ENCODE measurements at regions not wholly inside any gene's neighbourhood (a gene's known extent, or its start where the extent isn't known, plus 50 kb on each side); places are given as distances from the start of the nearest gene placed in this dataset.
A peak's percentile ranks its signal among the peaks of the same experiment; 100 is the strongest.

DNA sequence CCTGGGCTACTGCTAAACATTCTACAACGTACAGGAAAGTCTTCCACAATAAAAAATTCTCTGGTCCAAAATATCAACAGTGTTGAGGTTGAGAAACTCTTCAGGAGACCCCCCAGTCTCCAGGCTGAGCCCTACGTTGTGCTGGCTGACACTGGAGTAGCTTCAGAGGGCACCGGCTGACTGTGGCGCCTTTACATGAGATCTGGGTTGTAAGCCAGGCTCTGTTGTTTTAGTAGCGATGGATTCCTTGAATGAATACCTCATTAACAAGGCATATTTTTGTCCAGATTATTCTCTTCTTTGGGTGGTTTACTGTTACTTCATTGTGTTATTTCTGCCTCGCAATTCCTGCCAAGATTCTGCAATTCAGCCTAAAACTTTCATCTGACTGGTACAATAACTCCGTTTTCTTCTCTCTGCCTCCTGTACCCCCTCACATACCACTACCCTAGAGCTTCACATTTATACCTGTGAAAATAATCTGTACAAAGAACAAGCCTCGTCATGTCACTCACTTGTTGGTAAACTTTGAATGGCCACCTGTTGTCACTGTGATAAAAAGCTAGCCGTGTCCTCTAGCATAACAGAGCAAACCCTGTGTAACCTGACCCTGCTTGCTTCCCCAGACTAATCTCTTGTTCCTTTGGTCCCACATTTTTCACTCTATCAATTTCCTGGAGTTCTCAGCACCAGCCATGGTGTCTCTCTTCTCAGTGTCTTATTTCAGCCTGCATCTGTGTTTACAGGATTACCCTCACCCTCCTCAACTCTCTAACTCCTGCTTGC, 1476.1 kb upstream of the TENM3 start:
- H3K4me3 ChIP-seq (ENCODE audit: low read length) = peak overlapping the region; percentile 47
- H3K27ac ChIP-seq (ENCODE audit: low read length) = no peak overlapping the region
- no peak overlapping the region for H3K9ac ChIP-seq (ENCODE audit: low read depth, low read length)
- H3K4me1 ChIP-seq (ENCODE audit: insufficient read depth, low read length) = peaks cover 13% of the 10 kb centered on the region
- H3K27me3 ChIP-seq (ENCODE audit: insufficient read depth, low read length) = no peaks in the 10 kb centered on the region
- H3K36me3 ChIP-seq (ENCODE audit: insufficient read depth, low read depth, low read length) = no peaks in the 10 kb centered on the region
- H3K9me3 ChIP-seq (ENCODE audit: insufficient read depth, low read depth, low read length) = peaks cover 18% of the 10 kb centered on the region; the same call in 1 of the 2 replicates

DNA sequence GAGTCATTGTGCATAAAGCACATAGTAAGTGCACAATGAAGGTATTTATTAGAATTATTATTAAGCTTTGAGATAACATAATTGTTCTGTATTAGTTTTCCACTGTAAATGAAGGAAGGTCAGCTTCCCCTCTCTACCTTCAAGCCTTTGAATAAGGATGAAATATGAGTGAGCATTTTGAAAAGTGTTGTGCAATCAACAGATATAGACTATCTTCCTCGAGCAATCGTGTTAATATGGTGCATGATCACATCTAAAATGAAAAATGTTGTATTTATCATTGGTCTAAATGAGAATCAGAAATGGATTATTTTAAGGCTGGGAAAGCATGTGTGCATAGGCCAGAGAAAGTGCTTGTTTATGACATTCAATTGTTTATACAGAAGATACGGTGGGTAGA, 1474.6 kb upstream of the TENM3 start:
- Histone ChIP-seq H3K27ac (ENCODE audit: low read length) (no peak overlapping the region), H3K9me3 (ENCODE audit: insufficient read depth, low read depth, low read length) (peaks cover 18% of the 10 kb centered on the region; the same call in 1 of the 2 replicates), H3K4me1 (ENCODE audit: insufficient read depth, low read length) (peaks cover 13% of the 10 kb centered on the region), H3K36me3 (ENCODE audit: insufficient read depth, low read depth, low read length) (no peaks in the 10 kb centered on the region), H3K27me3 (ENCODE audit: insufficient read depth, low read length) (no peaks in the 10 kb centered on the region), H3K9ac (ENCODE audit: low read depth, low read length) (no peak overlapping the region), H3K4me3 (ENCODE audit: low read length) (no peak overlapping the region)

DNA sequence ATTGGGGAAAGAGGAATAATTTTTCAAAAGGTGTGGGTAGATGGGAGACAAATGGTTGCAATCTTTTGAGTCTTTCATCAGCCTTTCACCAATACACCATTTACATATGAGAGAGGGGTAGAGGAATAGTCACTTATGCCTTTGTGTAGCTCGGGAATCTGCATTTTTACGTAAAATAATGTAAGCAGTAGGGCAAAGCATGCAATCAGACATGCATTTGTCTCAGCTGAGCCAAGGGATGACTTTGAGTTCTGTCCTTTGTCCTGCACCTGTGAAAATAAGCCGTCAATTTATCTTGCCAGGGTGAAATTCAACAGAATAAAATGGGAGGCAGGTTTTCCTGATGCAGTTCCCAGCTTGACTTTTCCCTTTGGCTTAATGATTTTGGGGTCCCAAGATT, 1473.4 kb upstream of the TENM3 start:
- Histone ChIP-seq H3K4me1 (ENCODE audit: insufficient read depth, low read length) (peaks cover 13% of the 10 kb centered on the region), H3K4me3 (ENCODE audit: low read length) (no peak overlapping the region), H3K9ac (ENCODE audit: low read depth, low read length) (no peak overlapping the region), H3K36me3 (ENCODE audit: insufficient read depth, low read depth, low read length) (no peaks in the 10 kb centered on the region), H3K9me3 (ENCODE audit: insufficient read depth, low read depth, low read length) (peaks cover 18% of the 10 kb centered on the region; the same call in 1 of the 2 replicates), H3K27ac (ENCODE audit: low read length) (no peak overlapping the region), H3K27me3 (ENCODE audit: insufficient read depth, low read length) (no peaks in the 10 kb centered on the region)

DNA sequence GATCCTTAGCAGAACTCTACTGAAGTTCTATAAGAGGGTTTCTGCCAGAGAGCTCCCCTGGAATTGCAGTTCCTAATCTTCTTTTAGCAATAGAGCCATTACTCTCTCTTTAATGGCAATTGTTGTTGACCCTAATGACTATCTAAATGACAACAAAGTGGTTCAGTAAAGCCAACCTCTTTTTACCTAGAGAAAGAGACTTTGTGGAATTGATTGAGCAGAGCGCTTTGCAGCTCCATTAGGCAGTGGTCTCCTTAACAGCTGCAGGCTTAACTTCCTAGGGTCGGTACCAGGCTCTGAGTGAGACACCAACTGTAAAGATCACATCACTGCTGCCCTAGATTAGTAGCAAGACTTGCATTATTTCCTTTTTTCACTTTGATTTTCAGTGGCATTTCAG, 1472.9 kb upstream of the TENM3 start:
- Histone ChIP-seq H3K4me3 (ENCODE audit: low read length) (no peak overlapping the region), H3K27ac (ENCODE audit: low read length) (no peak overlapping the region), H3K36me3 (ENCODE audit: insufficient read depth, low read depth, low read length) (no peaks in the 10 kb centered on the region), H3K27me3 (ENCODE audit: insufficient read depth, low read length) (no peaks in the 10 kb centered on the region), H3K4me1 (ENCODE audit: insufficient read depth, low read length) (peaks cover 13% of the 10 kb centered on the region), H3K9me3 (ENCODE audit: insufficient read depth, low read depth, low read length) (peaks cover 18% of the 10 kb centered on the region; the same call in 1 of the 2 replicates), H3K9ac (ENCODE audit: low read depth, low read length) (no peak overlapping the region)

DNA sequence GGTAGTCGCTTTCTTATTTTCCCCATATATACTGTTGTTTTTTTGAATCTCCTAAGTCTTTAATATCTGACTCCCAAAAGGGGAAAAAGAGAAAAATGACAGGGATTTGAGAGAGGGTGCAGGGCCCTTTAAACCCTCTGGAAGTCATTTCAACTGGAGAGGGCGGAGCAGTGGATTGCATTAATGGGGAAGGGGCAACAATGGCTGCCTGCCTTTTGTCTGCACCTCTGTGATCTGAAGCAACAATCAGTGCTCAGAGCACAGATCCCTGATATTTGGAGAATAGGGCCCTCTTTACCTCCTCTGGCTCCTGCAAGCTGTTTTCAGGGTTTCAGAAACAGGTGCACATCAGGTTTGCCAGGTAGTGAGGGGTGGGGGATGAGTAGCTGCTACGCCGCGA, 1458.3 kb upstream of the TENM3 start:
- Histone ChIP-seq H3K4me1 (ENCODE audit: insufficient read depth, low read length) (no peaks in the 10 kb centered on the region), H3K27me3 (ENCODE audit: insufficient read depth, low read length) (no peaks in the 10 kb centered on the region), H3K9ac (ENCODE audit: low read depth, low read length) (no peak overlapping the region), H3K27ac (ENCODE audit: low read length) (no peak overlapping the region), H3K4me3 (ENCODE audit: low read length) (no peak overlapping the region), H3K9me3 (ENCODE audit: insufficient read depth, low read depth, low read length) (no peaks in the 10 kb centered on the region), H3K36me3 (ENCODE audit: insufficient read depth, low read depth, low read length) (no peaks in the 10 kb centered on the region)

DNA sequence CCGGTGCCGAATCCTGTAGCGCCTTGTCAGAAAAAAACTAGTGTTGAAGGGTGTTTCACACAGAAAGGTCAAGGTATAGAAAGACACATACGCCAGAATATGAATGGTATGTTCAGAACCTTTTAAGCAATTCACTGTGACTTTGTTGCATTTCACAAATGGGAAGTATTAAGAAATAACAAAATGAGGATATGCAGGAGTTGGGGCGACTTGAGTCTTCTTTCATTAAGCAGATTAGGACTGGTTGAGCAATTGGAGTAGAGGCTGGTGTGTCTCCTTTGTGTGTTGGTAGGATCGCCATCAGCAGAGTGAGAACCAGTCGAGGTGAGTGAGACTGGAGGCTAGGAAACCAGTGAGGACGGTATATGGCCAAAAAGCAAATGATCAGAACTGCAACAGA, 1454.5 kb upstream of the TENM3 start:
- Histone ChIP-seq H3K4me1 (ENCODE audit: insufficient read depth, low read length) (peaks cover 7% of the 10 kb centered on the region; the same call in 1 of the 2 replicates), H3K9ac (ENCODE audit: low read depth, low read length) (no peak overlapping the region), H3K27ac (ENCODE audit: low read length) (no peak overlapping the region), H3K36me3 (ENCODE audit: insufficient read depth, low read depth, low read length) (no peaks in the 10 kb centered on the region), H3K9me3 (ENCODE audit: insufficient read depth, low read depth, low read length) (no peaks in the 10 kb centered on the region), H3K27me3 (ENCODE audit: insufficient read depth, low read length) (no peaks in the 10 kb centered on the region), H3K4me3 (ENCODE audit: low read length) (no peak overlapping the region)

DNA sequence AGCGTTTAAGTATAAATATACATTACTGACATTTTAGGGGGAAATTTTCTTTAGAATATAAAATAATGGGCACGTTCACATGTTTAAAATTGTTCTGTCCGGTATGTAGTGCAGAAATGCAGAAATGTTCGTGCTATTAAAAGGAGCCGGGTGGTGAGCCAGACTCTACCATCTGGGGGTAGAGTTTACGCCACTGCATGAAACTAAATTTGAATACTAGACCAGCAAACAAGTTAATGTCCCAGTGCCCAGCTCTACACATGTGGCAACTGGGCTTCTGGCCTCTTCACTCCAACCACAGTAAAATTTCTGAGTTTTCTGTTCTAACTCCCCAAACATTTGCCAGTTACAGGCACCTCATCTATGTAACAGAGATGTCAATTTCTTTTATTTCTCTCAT, 1453.3 kb upstream of the TENM3 start:
- Histone ChIP-seq H3K27ac (ENCODE audit: low read length) (no peak overlapping the region), H3K4me3 (ENCODE audit: low read length) (no peak overlapping the region), H3K9ac (ENCODE audit: low read depth, low read length) (no peak overlapping the region), H3K4me1 (ENCODE audit: insufficient read depth, low read length) (peaks cover 7% of the 10 kb centered on the region; the same call in 1 of the 2 replicates), H3K27me3 (ENCODE audit: insufficient read depth, low read length) (no peaks in the 10 kb centered on the region), H3K36me3 (ENCODE audit: insufficient read depth, low read depth, low read length) (no peaks in the 10 kb centered on the region), H3K9me3 (ENCODE audit: insufficient read depth, low read depth, low read length) (no peaks in the 10 kb centered on the region)

DNA sequence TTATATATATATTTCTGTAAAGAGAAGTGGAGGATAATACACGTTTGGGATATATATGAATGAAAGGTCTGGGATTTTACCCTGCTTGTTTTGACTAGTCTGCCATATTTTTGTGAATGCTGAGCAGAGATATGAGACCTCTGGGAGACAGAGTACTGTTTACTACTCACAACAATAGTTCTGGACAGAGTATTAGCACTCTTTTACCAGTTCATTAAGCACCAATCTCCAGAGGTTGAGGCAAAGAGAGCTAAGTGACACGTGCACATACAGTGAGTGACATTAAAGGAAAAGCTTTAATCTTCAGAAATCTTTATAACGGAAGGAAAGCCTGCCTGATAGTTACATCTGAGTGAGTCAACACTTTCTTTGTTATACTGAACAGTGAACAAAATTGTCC, 1452.7 kb upstream of the TENM3 start:
- no peaks in the 10 kb centered on the region for H3K36me3 ChIP-seq (ENCODE audit: insufficient read depth, low read depth, low read length)
- no peak overlapping the region for H3K4me3 ChIP-seq (ENCODE audit: low read length)
- no peak overlapping the region for H3K27ac ChIP-seq (ENCODE audit: low read length)
- no peak overlapping the region for H3K9ac ChIP-seq (ENCODE audit: low read depth, low read length)
- no peaks in the 10 kb centered on the region for H3K9me3 ChIP-seq (ENCODE audit: insufficient read depth, low read depth, low read length)
- peaks cover 7% of the 10 kb centered on the region; the same call in 1 of the 2 replicates for H3K4me1 ChIP-seq (ENCODE audit: insufficient read depth, low read length)
- no peaks in the 10 kb centered on the region for H3K27me3 ChIP-seq (ENCODE audit: insufficient read depth, low read length)

DNA sequence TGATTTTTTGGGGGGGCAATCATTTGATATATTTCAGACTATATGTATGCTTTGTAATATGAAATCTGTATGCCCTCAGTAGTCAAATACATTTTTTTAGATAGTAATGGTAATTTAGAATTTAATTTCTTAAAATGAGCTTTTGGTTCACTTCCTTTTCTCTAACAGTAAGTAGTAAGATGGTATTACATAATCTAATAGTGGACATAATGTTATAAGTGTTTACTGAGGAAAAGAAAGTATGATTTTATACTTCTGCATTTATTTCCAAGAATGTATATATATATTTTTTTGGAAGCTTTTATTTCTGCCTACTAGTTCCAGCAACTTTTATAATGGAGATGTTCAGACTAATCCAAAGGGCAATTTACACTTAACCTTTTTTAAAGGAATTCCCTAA, 1450.7 kb upstream of the TENM3 start:
- no peak overlapping the region for H3K27ac ChIP-seq (ENCODE audit: low read length)
- H3K4me1 ChIP-seq (ENCODE audit: insufficient read depth, low read length) = peaks cover 7% of the 10 kb centered on the region; the same call in 1 of the 2 replicates
- no peak overlapping the region for H3K9ac ChIP-seq (ENCODE audit: low read depth, low read length)
- H3K27me3 ChIP-seq (ENCODE audit: insufficient read depth, low read length) = no peaks in the 10 kb centered on the region
- H3K4me3 ChIP-seq (ENCODE audit: low read length) = no peak overlapping the region
- no peaks in the 10 kb centered on the region for H3K36me3 ChIP-seq (ENCODE audit: insufficient read depth, low read depth, low read length)
- no peaks in the 10 kb centered on the region for H3K9me3 ChIP-seq (ENCODE audit: insufficient read depth, low read depth, low read length)

DNA sequence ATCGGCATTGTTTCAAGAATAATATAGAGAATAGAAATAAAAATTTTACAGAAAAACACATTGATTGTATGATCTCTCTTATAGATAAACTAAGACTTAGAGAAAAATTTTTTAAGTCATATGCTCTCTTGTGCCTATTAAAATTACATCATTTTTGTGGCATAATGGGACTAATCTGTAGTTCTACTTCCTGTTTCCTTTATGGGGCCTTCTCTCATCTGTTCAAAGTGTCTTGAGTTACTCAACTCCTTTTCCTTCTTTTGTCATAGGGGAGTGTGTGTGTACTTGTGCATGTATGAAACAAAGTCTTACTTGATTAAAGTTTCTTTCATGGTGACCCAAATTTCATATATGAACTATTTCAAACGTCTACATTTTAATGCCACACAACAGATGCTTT, 1448.9 kb upstream of the TENM3 start:
- Histone ChIP-seq H3K4me1 (ENCODE audit: insufficient read depth, low read length) (peaks cover 21% of the 10 kb centered on the region; the same call in 1 of the 2 replicates), H3K9ac (ENCODE audit: low read depth, low read length) (no peak overlapping the region), H3K4me3 (ENCODE audit: low read length) (no peak overlapping the region), H3K9me3 (ENCODE audit: insufficient read depth, low read depth, low read length) (no peaks in the 10 kb centered on the region), H3K36me3 (ENCODE audit: insufficient read depth, low read depth, low read length) (no peaks in the 10 kb centered on the region), H3K27me3 (ENCODE audit: insufficient read depth, low read length) (no peaks in the 10 kb centered on the region), H3K27ac (ENCODE audit: low read length) (no peak overlapping the region)

DNA sequence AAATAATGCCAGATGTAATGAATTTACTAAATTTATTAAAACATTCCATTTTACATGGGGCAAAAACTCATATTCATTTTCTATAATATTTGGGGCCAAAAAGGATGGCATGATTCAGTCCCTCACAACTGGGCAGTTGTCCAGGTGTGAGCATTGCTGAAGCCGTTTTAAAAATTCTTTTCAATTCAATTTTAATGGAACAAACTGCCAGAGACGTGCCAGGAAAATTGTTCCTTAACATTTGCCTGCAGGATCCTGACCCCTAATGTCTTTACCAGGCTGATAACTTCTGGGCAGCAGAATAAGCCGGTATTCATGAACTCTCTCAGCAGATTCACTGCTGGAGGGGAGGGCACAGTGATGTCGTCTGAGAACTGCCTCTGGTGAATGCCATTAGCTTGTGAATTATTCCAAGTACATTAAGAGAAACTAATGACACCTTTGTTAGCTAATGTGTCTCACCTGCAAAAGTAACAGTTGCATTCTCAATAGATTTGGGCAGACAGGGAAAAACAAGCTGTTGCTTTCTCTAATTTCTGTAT, 1445.1 kb upstream of the TENM3 start:
- Histone ChIP-seq H3K4me3 (ENCODE audit: low read length) (peak overlapping the region; percentile 10; the same call in 1 of the 2 replicates), H3K9me3 (ENCODE audit: insufficient read depth, low read depth, low read length) (no peaks in the 10 kb centered on the region), H3K4me1 (ENCODE audit: insufficient read depth, low read length) (peaks cover 30% of the 10 kb centered on the region; the same call in 1 of the 2 replicates)

DNA sequence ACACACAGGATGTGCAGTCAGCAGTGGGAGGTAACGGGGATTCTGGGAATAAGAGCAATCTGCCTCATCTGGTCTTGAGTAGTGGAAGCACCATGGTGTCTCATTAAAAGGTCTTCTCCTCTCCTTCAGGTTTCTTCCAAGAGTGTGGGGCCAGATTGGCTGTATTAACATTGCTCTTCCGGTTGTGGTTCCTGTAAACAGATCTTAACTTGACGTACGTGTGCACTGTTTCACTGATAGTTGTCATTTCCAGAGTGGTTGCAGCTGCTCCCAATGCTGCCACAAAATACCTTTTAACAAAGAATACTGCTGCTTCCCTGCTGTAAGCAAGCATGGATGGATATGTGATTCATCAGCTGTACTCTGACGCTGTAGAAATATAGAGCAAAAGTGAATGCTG, 1443.4 kb upstream of the TENM3 start:
- Histone ChIP-seq H3K9ac (ENCODE audit: low read depth, low read length) (no peak overlapping the region), H3K9me3 (ENCODE audit: insufficient read depth, low read depth, low read length) (no peaks in the 10 kb centered on the region), H3K36me3 (ENCODE audit: insufficient read depth, low read depth, low read length) (no peaks in the 10 kb centered on the region), H3K27ac (ENCODE audit: low read length) (no peak overlapping the region), H3K4me3 (ENCODE audit: low read length) (no peak overlapping the region), H3K4me1 (ENCODE audit: insufficient read depth, low read length) (peaks cover 26% of the 10 kb centered on the region; the same call in 1 of the 2 replicates), H3K27me3 (ENCODE audit: insufficient read depth, low read length) (no peaks in the 10 kb centered on the region)

More for the DNA sequence above, 1445.1 kb upstream of the TENM3 start:
- no peak overlapping the region for H3K27ac ChIP-seq (ENCODE audit: low read length)
- H3K9ac ChIP-seq (ENCODE audit: low read depth, low read length) = no peak overlapping the region
- no peaks in the 10 kb centered on the region for H3K36me3 ChIP-seq (ENCODE audit: insufficient read depth, low read depth, low read length)
- H3K27me3 ChIP-seq (ENCODE audit: insufficient read depth, low read length) = no peaks in the 10 kb centered on the region

Data from iPS-20b (cell line).